ENCODE measurements at regions not wholly inside any gene's neighbourhood (a gene's known extent, or its start where the extent isn't known, plus 50 kb on each side); places are given as distances from the start of the nearest gene placed in this dataset.
"Not testable (repeated sequence)": the region's sequence is repeated elsewhere in the genome, so short reads cannot be mapped to it uniquely, and the experiment has no call there.

- Histone ChIP-seq H3K27me3 (ENCODE audit: control insufficient read depth, insufficient read depth, low read length) (no peaks in the 10 kb centered on the region), H3K9me3 (ENCODE audit: control insufficient read depth, insufficient read depth, low read length) (no peaks in the 10 kb centered on the region), H3K4me1 (ENCODE audit: control insufficient read depth, insufficient read depth, low read length) (no peaks in the 10 kb centered on the region), H3K9ac (ENCODE audit: low read depth, low read length) (no peak overlapping the region), H3K4me3 (ENCODE audit: low read depth, low read length) (no peak overlapping the region), H3K36me3 (ENCODE audit: control insufficient read depth, insufficient read depth, low read length) (no peaks in the 10 kb centered on the region)
Measured at GRCh38 chr16:55017321-55017720, 86.7 kb downstream of the IRX5 start.

GRCh38 chr16:55018881-55019280, 88.2 kb downstream of the IRX5 start:
- no peaks in the 10 kb centered on the region for H3K36me3 ChIP-seq (ENCODE audit: control insufficient read depth, insufficient read depth, low read length)
- H3K4me1 ChIP-seq (ENCODE audit: control insufficient read depth, insufficient read depth, low read length) = no peaks in the 10 kb centered on the region
- no peak overlapping the region for H3K9ac ChIP-seq (ENCODE audit: low read depth, low read length)
- no peaks in the 10 kb centered on the region for H3K9me3 ChIP-seq (ENCODE audit: control insufficient read depth, insufficient read depth, low read length)
- H3K4me3 ChIP-seq (ENCODE audit: low read depth, low read length) = no peak overlapping the region
- H3K27me3 ChIP-seq (ENCODE audit: control insufficient read depth, insufficient read depth, low read length) = no peaks in the 10 kb centered on the region

GRCh38 chr16:55019419-55020131, 88.9 kb downstream of the IRX5 start:
- no peaks in the 10 kb centered on the region for H3K27me3 ChIP-seq (ENCODE audit: control insufficient read depth, insufficient read depth, low read length)
- no peaks in the 10 kb centered on the region for H3K4me1 ChIP-seq (ENCODE audit: control insufficient read depth, insufficient read depth, low read length)
- no peaks in the 10 kb centered on the region for H3K9me3 ChIP-seq (ENCODE audit: control insufficient read depth, insufficient read depth, low read length)
- H3K9ac ChIP-seq (ENCODE audit: low read depth, low read length) = no peak overlapping the region
- H3K36me3 ChIP-seq (ENCODE audit: control insufficient read depth, insufficient read depth, low read length) = no peaks in the 10 kb centered on the region
- no peak overlapping the region for H3K4me3 ChIP-seq (ENCODE audit: low read depth, low read length)

- no peaks in the 10 kb centered on the region for H3K4me1 ChIP-seq (ENCODE audit: control insufficient read depth, insufficient read depth, low read length)
- no peaks in the 10 kb centered on the region for H3K27me3 ChIP-seq (ENCODE audit: control insufficient read depth, insufficient read depth, low read length)
- no peaks in the 10 kb centered on the region for H3K36me3 ChIP-seq (ENCODE audit: control insufficient read depth, insufficient read depth, low read length)
- H3K9ac ChIP-seq (ENCODE audit: low read depth, low read length) = no peak overlapping the region
- H3K4me3 ChIP-seq (ENCODE audit: low read depth, low read length) = no peak overlapping the region
- H3K9me3 ChIP-seq (ENCODE audit: control insufficient read depth, insufficient read depth, low read length) = no peaks in the 10 kb centered on the region
Measured at GRCh38 chr16:55021595-55022475, 91.2 kb downstream of the IRX5 start.

- not testable (repeated sequence) for H3K9ac ChIP-seq (ENCODE audit: low read depth, low read length); H3K36me3 ChIP-seq (ENCODE audit: control insufficient read depth, insufficient read depth, low read length); H3K4me1 ChIP-seq (ENCODE audit: control insufficient read depth, insufficient read depth, low read length); H3K4me3 ChIP-seq (ENCODE audit: low read depth, low read length); H3K9me3 ChIP-seq (ENCODE audit: control insufficient read depth, insufficient read depth, low read length); H3K27me3 ChIP-seq (ENCODE audit: control insufficient read depth, insufficient read depth, low read length)
Measured at GRCh38 chr16:55027260-55027659, 96.6 kb downstream of the IRX5 start.

- Histone ChIP-seq H3K27me3 (ENCODE audit: control insufficient read depth, insufficient read depth, low read length) (no peaks in the 10 kb centered on the region), H3K9ac (ENCODE audit: low read depth, low read length) (no peak overlapping the region), H3K4me3 (ENCODE audit: low read depth, low read length) (no peak overlapping the region), H3K36me3 (ENCODE audit: control insufficient read depth, insufficient read depth, low read length) (no peaks in the 10 kb centered on the region), H3K4me1 (ENCODE audit: control insufficient read depth, insufficient read depth, low read length) (no peaks in the 10 kb centered on the region), H3K9me3 (ENCODE audit: control insufficient read depth, insufficient read depth, low read length) (no peaks in the 10 kb centered on the region)
Measured at GRCh38 chr16:55029509-55029908, 98.8 kb downstream of the IRX5 start.

GRCh38 chr16:55030944-55031343, 100.3 kb downstream of the IRX5 start:
- Histone ChIP-seq H3K4me3 (ENCODE audit: low read depth, low read length) (no peak overlapping the region), H3K36me3 (ENCODE audit: control insufficient read depth, insufficient read depth, low read length) (no peaks in the 10 kb centered on the region), H3K4me1 (ENCODE audit: control insufficient read depth, insufficient read depth, low read length) (no peaks in the 10 kb centered on the region), H3K9me3 (ENCODE audit: control insufficient read depth, insufficient read depth, low read length) (no peaks in the 10 kb centered on the region), H3K9ac (ENCODE audit: low read depth, low read length) (no peak overlapping the region), H3K27me3 (ENCODE audit: control insufficient read depth, insufficient read depth, low read length) (peaks cover 4% of the 10 kb centered on the region)

GRCh38 chr16:55031481-55031880, 100.8 kb downstream of the IRX5 start:
- Histone ChIP-seq H3K9me3 (ENCODE audit: control insufficient read depth, insufficient read depth, low read length) (no peaks in the 10 kb centered on the region), H3K4me3 (ENCODE audit: low read depth, low read length) (no peak overlapping the region), H3K4me1 (ENCODE audit: control insufficient read depth, insufficient read depth, low read length) (no peaks in the 10 kb centered on the region), H3K36me3 (ENCODE audit: control insufficient read depth, insufficient read depth, low read length) (no peaks in the 10 kb centered on the region), H3K9ac (ENCODE audit: low read depth, low read length) (no peak overlapping the region), H3K27me3 (ENCODE audit: control insufficient read depth, insufficient read depth, low read length) (peaks cover 4% of the 10 kb centered on the region)

- no peaks in the 10 kb centered on the region for H3K36me3 ChIP-seq (ENCODE audit: control insufficient read depth, insufficient read depth, low read length)
- H3K4me1 ChIP-seq (ENCODE audit: control insufficient read depth, insufficient read depth, low read length) = no peaks in the 10 kb centered on the region
- no peak overlapping the region for H3K4me3 ChIP-seq (ENCODE audit: low read depth, low read length)
- H3K27me3 ChIP-seq (ENCODE audit: control insufficient read depth, insufficient read depth, low read length) = peaks cover 4% of the 10 kb centered on the region
- no peaks in the 10 kb centered on the region for H3K9me3 ChIP-seq (ENCODE audit: control insufficient read depth, insufficient read depth, low read length)
- no peak overlapping the region for H3K9ac ChIP-seq (ENCODE audit: low read depth, low read length)
Measured at GRCh38 chr16:55033225-55034156, 102.8 kb downstream of the IRX5 start.

- Histone ChIP-seq H3K9me3 (ENCODE audit: control insufficient read depth, insufficient read depth, low read length) (no peaks in the 10 kb centered on the region), H3K27me3 (ENCODE audit: control insufficient read depth, insufficient read depth, low read length) (peaks cover 4% of the 10 kb centered on the region), H3K4me1 (ENCODE audit: control insufficient read depth, insufficient read depth, low read length) (no peaks in the 10 kb centered on the region), H3K4me3 (ENCODE audit: low read depth, low read length) (no peak overlapping the region), H3K9ac (ENCODE audit: low read depth, low read length) (no peak overlapping the region), H3K36me3 (ENCODE audit: control insufficient read depth, insufficient read depth, low read length) (no peaks in the 10 kb centered on the region)
Measured at GRCh38 chr16:55035029-55035428, 104.4 kb downstream of the IRX5 start.

GRCh38 chr16:55035956-55036355, 105.3 kb downstream of the IRX5 start:
- Histone ChIP-seq H3K4me3 (ENCODE audit: low read depth, low read length) (no peak overlapping the region), H3K9ac (ENCODE audit: low read depth, low read length) (no peak overlapping the region), H3K36me3 (ENCODE audit: control insufficient read depth, insufficient read depth, low read length) (no peaks in the 10 kb centered on the region), H3K4me1 (ENCODE audit: control insufficient read depth, insufficient read depth, low read length) (no peaks in the 10 kb centered on the region), H3K9me3 (ENCODE audit: control insufficient read depth, insufficient read depth, low read length) (no peaks in the 10 kb centered on the region), H3K27me3 (ENCODE audit: control insufficient read depth, insufficient read depth, low read length) (peaks cover 4% of the 10 kb centered on the region)

Data from iPS-15b (cell line).